GM12878 (cell line): ENCODE measurements at regions not wholly inside any gene's neighbourhood (a gene's known extent, or its start where the extent isn't known, plus 50 kb on each side); places are given as distances from the start of the nearest gene placed in this dataset.

Source experiments
- ATAC-seq: fragments of 200-7000 bp; cut with Tn5 transposase; 3 replicates; pipeline ENCODE4 v1.9.1; 2020; ENCODE audit warnings: mild to moderate bottlenecking, moderate library complexity
- BruUV-seq: library from RNA; stranded (reverse); fragments of 400-500 nt; replicated peaks from 2 replicates; lab custom pipeline; 2021; lab: Mats Ljungman, UMichigan
- CTCF ChIA-PET: fragments of 300-600 bp; sonication (Branson Sonifier 250); formaldehyde crosslinking; extraction: SDS; loops from one replicate; lab custom pipeline; 2021; ENCODE audit warnings: inconsistent platforms; lab: Yijun Ruan, JAX
- POLR2A ChIA-PET: fragments of 350-600 bp; formaldehyde crosslinking; extraction: SDS; loops from one replicate; lab custom pipeline; 2021; ENCODE audit warnings: inconsistent platforms; lab: Charles Lee
- RAD21 ChIA-PET: fragments of 300-600 bp; sonication (Branson Sonifier 250); formaldehyde crosslinking; loops from one replicate; lab custom pipeline; 2023; ENCODE audit warnings: antibody characterized with exemption; ENCODE audit not compliant: unreplicated experiment; lab: Charles Lee
- SMC1A ChIA-PET: fragments of 300-600 bp; sonication (Branson Sonifier 250); formaldehyde crosslinking; loops from one replicate; lab custom pipeline; 2023; ENCODE audit not compliant: unreplicated experiment, uncharacterized antibody; lab: Charles Lee
- DNase-seq: peaks from one replicate; pipeline ENCODE4 v3.0.0-alpha.2; 2011; ENCODE audit warnings: low read depth, low spot score
- FAIRE-seq: peaks from 3 replicates; lab custom pipeline; 2011; peaks lifted over from hg19 to GRCh38; lab: Jason Lieb, UNC
- H2AFZ ChIP-seq: 2 replicates; pipeline ENCODE4 v1.6.0; 2011; ENCODE audit warnings: low read depth, low read length, control low read depth; ENCODE audit not compliant: control insufficient read depth
- H3K27ac ChIP-seq: 2 replicates; pipeline ENCODE4 v1.5.1; 2011; ENCODE audit warnings: control low read depth; ENCODE audit not compliant: control insufficient read depth, insufficient read depth
- H3K27me3 ChIP-seq, 2 experiments: replicated peaks in 1 of 2; 2 replicates each; pipeline versions ENCODE4 v1.6.0 to v1.6.1; 2011; ENCODE audit warnings: low read length in 1 of 2; ENCODE audit not compliant: control insufficient read depth in 2 of 2, insufficient read depth in 2 of 2
- H3K36me3 ChIP-seq, 2 experiments: 2 replicates each; pipeline ENCODE4 v1.5.1; 2011; ENCODE audit warnings: low read length in 1 of 2; ENCODE audit not compliant: control insufficient read depth in 2 of 2, insufficient read depth in 2 of 2
- H3K4me1 ChIP-seq: 2 replicates; pipeline ENCODE4 v1.6.1; 2011; ENCODE audit warnings: mild to moderate bottlenecking, low read length, moderate library complexity, mixed read lengths; ENCODE audit not compliant: control insufficient read depth, insufficient read depth
- H3K4me2 ChIP-seq: 2 replicates; pipeline ENCODE4 v1.6.0; 2011; ENCODE audit warnings: control low read depth; ENCODE audit not compliant: control insufficient read depth, insufficient read depth
- H3K4me3 ChIP-seq: fragments of 200-600 bp; sonication (generic); 2 replicates; pipeline ENCODE4 v1.5.1; 2016
- H3K79me2 ChIP-seq: 2 replicates; pipeline ENCODE4 v1.6.0; 2011; ENCODE audit warnings: low read length; ENCODE audit not compliant: control insufficient read depth, insufficient read depth
- H3K9ac ChIP-seq: 2 replicates; pipeline ENCODE4 v1.8.0; 2011; ENCODE audit warnings: low read length, control low read depth, mixed read lengths; ENCODE audit not compliant: control insufficient read depth, insufficient read depth
- H3K9me3 ChIP-seq: replicated peaks from 3 replicates; pipeline ENCODE4 v1.5.1; 2011; ENCODE audit warnings: mild to moderate bottlenecking, low read length; ENCODE audit not compliant: control insufficient read depth, insufficient read depth
- H4K20me1 ChIP-seq: 2 replicates; pipeline ENCODE4 v1.6.0; 2011; ENCODE audit not compliant: control insufficient read depth, insufficient read depth
- BACH1 ChIP-seq: fragments of 450-650 bp; IDR thresholded peaks from 2 replicates; pipeline ENCODE4 v1.6.1; 2017; ENCODE audit warnings: mild to moderate bottlenecking, borderline replicate concordance
- BMI1 ChIP-seq: fragments of 450-650 bp; IDR thresholded peaks from 2 replicates; pipeline ENCODE4 v1.6.1; 2016; ENCODE audit warnings: mild to moderate bottlenecking, moderate library complexity, borderline replicate concordance
- CBX3 ChIP-seq: fragments of 200-600 bp; sonication (generic); IDR thresholded peaks from 2 replicates; pipeline ENCODE4 v1.6.1; 2016; ENCODE audit warnings: low read depth, borderline replicate concordance
- E2F8 ChIP-seq: fragments of 450-650 bp; IDR thresholded peaks from 2 replicates; pipeline ENCODE4 v1.6.1; 2018; ENCODE audit warnings: mild to moderate bottlenecking, low read depth, moderate library complexity; ENCODE audit not compliant: partially characterized antibody
- ELK1 ChIP-seq: IDR thresholded peaks from 2 replicates; pipeline ENCODE4 v1.6.1; 2012; ENCODE audit warnings: low read depth, low read length, improper control_type of control experiment
- GABPA ChIP-seq: IDR thresholded peaks from 2 replicates; pipeline ENCODE4 v1.6.1; 2014; ENCODE audit warnings: antibody characterized with exemption, low read depth, mild to moderate bottlenecking, inconsistent platforms
- ZBTB33 ChIP-seq: fragments of 450-650 bp; IDR thresholded peaks from 2 replicates; pipeline ENCODE4 v1.6.1; 2017; ENCODE audit warnings: mild to moderate bottlenecking
- ZSCAN29 ChIP-seq: fragments of 450-650 bp; IDR thresholded peaks from 2 replicates; pipeline ENCODE4 v1.6.1; 2017; ENCODE audit warnings: mild to moderate bottlenecking, moderate library complexity
- WGBS: methylation state at CpG from one replicate; pipeline ENCODE4 v1.1.6; 2016; ENCODE audit warnings: low lambda C conversion rate; ENCODE audit not compliant: insufficient replicate concordance, insufficient coverage; ENCODE audit errors: missing lambda C conversion rate; 5-methylcytosine and 5-hydroxymethylcytosine counted together
- in situ Hi-C: fragments of 300-500 bp; cut with MboI; formaldehyde crosslinking; loops from 9 replicates; pipeline ENCODE4 v1.14.3; 2018; ENCODE audit warnings: mixed read lengths
- intact Hi-C: fragments of 100-400 bp; cut with micrococcal nuclease; formaldehyde crosslinking; loops from one replicate; pipeline ENCODE4 v1.14.2; 2022; ENCODE audit not compliant: unreplicated experiment
- TF ChIP-seq, protein P1 (sequence below): IDR thresholded peaks from 2 replicates; pipeline ENCODE4 v1.6.1; 2011; ENCODE audit warnings: borderline replicate concordance, low read depth, mild to moderate bottlenecking, moderate library complexity, mixed read lengths, low read length; ENCODE audit not compliant: insufficient read depth; ENCODE audit errors: extremely low read length

GRCh38 chr3:191123946-191124345, 75.1 kb upstream of the OSTN start:
- DNase-seq (no peak), FAIRE-seq (no peak), ATAC-seq (no peak)
- Histone ChIP-seq H3K4me2 (no peak overlapping the region), H3K79me2 (no peaks in the 10 kb centered on the region), H2AFZ (no peak overlapping the region), H3K4me3 (no peak overlapping the region), H3K27me3 (no peaks in the 10 kb centered on the region), H3K9ac (no peak overlapping the region), H3K36me3 (no peaks in the 10 kb centered on the region), H3K27ac (no peak overlapping the region), H3K4me1 (no peaks in the 10 kb centered on the region), H4K20me1 (no peaks in the 10 kb centered on the region), H3K9me3 (no peaks in the 10 kb centered on the region)
- WGBS: 4% methylated on average over 2 of the region's 2 CpGs
- ChIA-PET SMC1A (interaction anchor here (0.6 kb wide), 1 partner anchor 1028 kb away, joined by 4 read pairs; no protein-coding TSS in a partner anchor), CTCF (no interaction called here), RAD21 (interaction anchor here (0.9 kb wide), 1 partner anchor 23 kb away, joined by 4 read pairs; no protein-coding TSS in a partner anchor), POLR2A (no interaction called here)
- no TSS peak for BruUV-seq
- in situ Hi-C loops: no loop called here
- TF ChIP-seq BACH1 (no peak), GABPA (no peak), E2F8 (no peak), CBX3 (no peak), ZSCAN29 (no peak), ZBTB33 (no peak), ELK1 (no peak), BMI1 (no peak)
- TF ChIP-seq, protein P1, sequence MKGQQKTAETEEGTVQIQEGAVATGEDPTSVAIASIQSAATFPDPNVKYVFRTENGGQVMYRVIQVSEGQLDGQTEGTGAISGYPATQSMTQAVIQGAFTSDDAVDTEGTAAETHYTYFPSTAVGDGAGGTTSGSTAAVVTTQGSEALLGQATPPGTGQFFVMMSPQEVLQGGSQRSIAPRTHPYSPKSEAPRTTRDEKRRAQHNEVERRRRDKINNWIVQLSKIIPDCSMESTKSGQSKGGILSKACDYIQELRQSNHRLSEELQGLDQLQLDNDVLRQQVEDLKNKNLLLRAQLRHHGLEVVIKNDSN: no peak
- intact Hi-C loops: no loop called here
